SK-N-SH (cell line): ENCODE measurements at regions not wholly inside any gene's neighbourhood (a gene's known extent, or its start where the extent isn't known, plus 50 kb on each side); places are given as distances from the start of the nearest gene placed in this dataset.

Source experiments
- CTCF ChIA-PET: fragments of 300-600, 350-600 bp; formaldehyde crosslinking; extraction: SDS; loops from one replicate; lab custom pipeline; 2021; lab: Yijun Ruan, JAX
- POLR2A ChIA-PET: fragments of 350-600 bp; sonication (Branson Sonifier 250); formaldehyde crosslinking; extraction: SDS; loops from one replicate; lab custom pipeline; 2020; ENCODE audit warnings: antibody characterized with exemption, inconsistent platforms; lab: Yijun Ruan, JAX
- DNase-seq: peaks from one replicate; pipeline ENCODE4 v3.0.0; 2012
- H2AFZ ChIP-seq: fragments of 200-600 bp; sonication (generic); 2 replicates; pipeline ENCODE4 v1.8.1; 2016; ENCODE audit warnings: antibody characterized with exemption, mild to moderate bottlenecking, low read depth
- H3F3A ChIP-seq: fragments of 200-600 bp; sonication (generic); replicated peaks from 2 replicates; pipeline ENCODE3; 2016; ENCODE audit warnings: antibody characterized with exemption, mild to moderate bottlenecking; ENCODE audit not compliant: insufficient read depth
- H3K27ac ChIP-seq, 2 experiments: fragments of 200-500 bp in 1 of 2; fragments of 200-600 bp in 1 of 2; sonication (Bioruptor generic) in 1 of 2; sonication (generic), shearing (Covaris generic) in 1 of 2; 2 replicates each; pipeline versions ENCODE4 v1.5.1 to v1.6.1; 2014 to 2016; ENCODE audit warnings: low read depth in 2 of 2, inconsistent platforms in 1 of 2, low read length in 1 of 2, mild to moderate bottlenecking in 1 of 2, mixed read lengths in 1 of 2
- H3K27me3 ChIP-seq: fragments of 200-600 bp; sonication (generic), shearing (Covaris generic); 2 replicates; pipeline ENCODE4 v1.6.1; 2016; ENCODE audit warnings: mixed run types; ENCODE audit not compliant: insufficient read depth
- H3K36me3 ChIP-seq, 2 experiments: fragments of 200-500 bp in 1 of 2; fragments of 200-600 bp in 1 of 2; sonication (Bioruptor generic) in 1 of 2; sonication (generic) in 1 of 2; replicated peaks in 1 of 2; 2 replicates each; pipeline versions ENCODE3 to v1.5.1; 2014 to 2016; ENCODE audit warnings: low read length in 1 of 2, mild to moderate bottlenecking in 1 of 2; ENCODE audit not compliant: insufficient read depth in 2 of 2, control insufficient read depth in 1 of 2
- H3K4me1 ChIP-seq, 2 experiments: fragments of 200-500 bp in 1 of 2; fragments of 200-600 bp in 1 of 2; sonication (Bioruptor generic) in 1 of 2; sonication (generic), shearing (Covaris generic) in 1 of 2; 2 replicates each; pipeline versions ENCODE4 v1.5.1 to v1.6.1; 2014 to 2016; ENCODE audit warnings: low read depth in 1 of 2, low read length in 1 of 2, mixed run types in 1 of 2; ENCODE audit not compliant: insufficient read depth in 2 of 2, control insufficient read depth in 1 of 2
- H3K4me2 ChIP-seq: fragments of 200-600 bp; sonication (generic), shearing (Covaris generic); 2 replicates; pipeline ENCODE4 v1.6.1; 2017; ENCODE audit warnings: mixed run types
- H3K4me3 ChIP-seq, 2 experiments: fragments of 200-500 bp in 1 of 2; fragments of 200-600 bp in 1 of 2; sonication (Bioruptor generic) in 1 of 2; sonication (generic), shearing (Covaris generic) in 1 of 2; 2 replicates each; pipeline versions ENCODE4 v1.5.1 to v1.8.1; 2014 to 2016; ENCODE audit warnings: low read depth in 2 of 2, inconsistent platforms in 1 of 2, low read length in 1 of 2, mild to moderate bottlenecking in 1 of 2, mixed read lengths in 1 of 2, moderate library complexity in 1 of 2
- H3K79me2 ChIP-seq: fragments of 200-600 bp; sonication (generic); 2 replicates; pipeline ENCODE4 v1.8.1; 2017; ENCODE audit warnings: mild to moderate bottlenecking; ENCODE audit not compliant: insufficient read depth
- H3K9ac ChIP-seq: fragments of 200-600 bp; sonication (generic); 2 replicates; pipeline ENCODE4 v1.6.1; 2017; ENCODE audit warnings: mixed run types
- H3K9me2 ChIP-seq: fragments of 200-600 bp; sonication (generic); 2 replicates; pipeline ENCODE4 v1.6.1; 2017; ENCODE audit warnings: mixed run types
- H3K9me3 ChIP-seq: fragments of 200-600 bp; sonication (generic); 2 replicates; pipeline ENCODE4 v1.6.1; 2017; ENCODE audit warnings: mixed run types, mild to moderate bottlenecking, moderate library complexity
- H4K20me1 ChIP-seq: fragments of 200-600 bp; sonication (generic); 2 replicates; pipeline ENCODE4 v1.6.1; 2017; ENCODE audit warnings: mild to moderate bottlenecking, mixed run types; ENCODE audit not compliant: insufficient read depth
- CHD2 ChIP-seq: fragments of 150-350 bp; IDR thresholded peaks from 2 replicates; pipeline ENCODE4 v1.6.1; 2018; ENCODE audit warnings: low read length; ENCODE audit not compliant: partially characterized antibody
- EP300 ChIP-seq, 2 experiments: IDR thresholded peaks; 2 replicates each; pipeline versions ENCODE4 v1.4.0 to v1.6.1; 2012; ENCODE audit warnings: borderline replicate concordance in 1 of 2, low read depth in 1 of 2, low read length in 1 of 2
- FOSL2 ChIP-seq: IDR thresholded peaks from 2 replicates; pipeline ENCODE4 v1.4.0; 2012; ENCODE audit warnings: low read depth, mild to moderate bottlenecking, moderate library complexity, borderline replicate concordance
- FOXM1 ChIP-seq: IDR thresholded peaks from 2 replicates; pipeline ENCODE4 v1.4.0; 2012; ENCODE audit warnings: low read depth, mild to moderate bottlenecking
- GATA2 ChIP-seq: sonication (generic); formaldehyde crosslinking; IDR thresholded peaks from 2 replicates; pipeline ENCODE4 v1.5.0; 2020; ENCODE audit warnings: mild to moderate bottlenecking, missing genetic modification reagents
- MXI1 ChIP-seq: IDR thresholded peaks from 2 replicates; pipeline ENCODE4 v1.6.1; 2012; ENCODE audit warnings: mild to moderate bottlenecking, low read depth, low read length, improper control_type of control experiment
- SIN3A ChIP-seq: IDR thresholded peaks from 2 replicates; pipeline ENCODE4 v1.6.1; 2012; ENCODE audit warnings: low read depth, mild to moderate bottlenecking, low read length, moderate library complexity, borderline replicate concordance
- TCF12 ChIP-seq: IDR thresholded peaks from 2 replicates; pipeline ENCODE4 v1.4.0; 2012
- USF2 ChIP-seq: fragments of 150-350 bp; IDR thresholded peaks from 2 replicates; pipeline ENCODE4 v1.6.1; 2017; ENCODE audit warnings: antibody characterized with exemption, low read length, low read depth, borderline replicate concordance
- YY1 ChIP-seq: IDR thresholded peaks from 2 replicates; pipeline ENCODE4 v1.4.0; 2012; ENCODE audit warnings: low read depth, mild to moderate bottlenecking
- WGBS: methylation state at CpG from one replicate; pipeline ENCODE4 v1.1.6; 2017; ENCODE audit warnings: low lambda C conversion rate; 5-methylcytosine and 5-hydroxymethylcytosine counted together
- TF ChIP-seq, protein P1 (sequence below): IDR thresholded peaks from 2 replicates; pipeline ENCODE4; 2012

- no peaks in the 10 kb centered on the region for H3K9me2 ChIP-seq
- H3K79me2 ChIP-seq: no peaks in the 10 kb centered on the region
- no peak overlapping the region for H3K4me2 ChIP-seq
- H3K9ac ChIP-seq: no peak overlapping the region
- ChIA-PET CTCF (no interaction called here), POLR2A (no interaction called here)
- TF ChIP-seq YY1 (no peak), FOXM1 (no peak), CHD2 (no peak), TCF12 (no peak), SIN3A (no peak), GATA2 (CRISPR knock-in tag) (no peak), EP300 (IDR thresholded peaks at IDR 0.05; ENCODE audit: borderline replicate concordance in 1 of 2, low read depth in 1 of 2, low read length in 1 of 2) (no peak), USF2 (no peak), MXI1 (no peak)
- TF ChIP-seq, protein P1, sequence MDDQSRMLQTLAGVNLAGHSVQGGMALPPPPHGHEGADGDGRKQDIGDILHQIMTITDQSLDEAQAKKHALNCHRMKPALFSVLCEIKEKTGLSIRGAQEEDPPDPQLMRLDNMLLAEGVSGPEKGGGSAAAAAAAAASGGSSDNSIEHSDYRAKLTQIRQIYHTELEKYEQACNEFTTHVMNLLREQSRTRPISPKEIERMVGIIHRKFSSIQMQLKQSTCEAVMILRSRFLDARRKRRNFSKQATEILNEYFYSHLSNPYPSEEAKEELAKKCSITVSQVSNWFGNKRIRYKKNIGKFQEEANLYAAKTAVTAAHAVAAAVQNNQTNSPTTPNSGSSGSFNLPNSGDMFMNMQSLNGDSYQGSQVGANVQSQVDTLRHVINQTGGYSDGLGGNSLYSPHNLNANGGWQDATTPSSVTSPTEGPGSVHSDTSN: no peak
- H4K20me1 ChIP-seq: no peaks in the 10 kb centered on the region
- no peaks in the 10 kb centered on the region for H3F3A ChIP-seq
- no peak overlapping the region for H3K27ac ChIP-seq
- DNase-seq: peak; percentile 16
- H3K9me3 ChIP-seq: peaks cover 10% of the 10 kb centered on the region; the same call in 1 of the 2 replicates
- no peak overlapping the region for H2AFZ ChIP-seq
- H3K27me3 ChIP-seq: no peaks in the 10 kb centered on the region
- 60% methylated on average over 6 of the region's 6 CpGs for WGBS
- H3K36me3 ChIP-seq: no peaks in the 10 kb centered on the region
- no peaks in the 10 kb centered on the region for H3K4me1 ChIP-seq
- no peak overlapping the region for H3K4me3 ChIP-seq
Observed at GRCh38 chr12:105865886-105866285, 272.9 kb downstream of the NUAK1 start.

DNA sequence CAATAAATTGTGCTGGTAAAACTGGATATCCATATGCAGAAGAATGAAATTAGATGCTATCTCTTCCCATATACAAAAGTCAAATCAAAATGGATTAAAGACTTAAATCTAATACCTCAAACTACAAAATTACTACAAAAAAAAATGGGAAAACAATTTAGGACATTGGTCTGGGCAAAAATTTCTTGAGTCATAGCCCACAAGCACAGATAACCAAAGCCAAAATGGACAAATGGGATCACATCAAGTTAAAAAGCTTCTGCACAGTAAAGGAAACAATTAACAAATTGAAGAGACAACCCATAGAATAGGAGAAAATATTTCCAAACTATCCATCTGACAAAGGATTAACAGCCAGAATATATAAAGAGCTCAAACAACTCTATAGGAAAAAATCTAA, 264.6 kb downstream of the NUAK1 start:
- Histone ChIP-seq H3K9ac (no peak overlapping the region), H3K27me3 (no peaks in the 10 kb centered on the region), H3K4me3 (no peak overlapping the region), H3F3A (no peaks in the 10 kb centered on the region), H3K79me2 (no peaks in the 10 kb centered on the region), H3K4me2 (no peak overlapping the region), H4K20me1 (no peaks in the 10 kb centered on the region), H3K9me2 (0 out of 2 replicates have a peak, but pooled peaks cover 2% of the 10 kb centered on the region), H3K27ac (no peak overlapping the region), H2AFZ (no peak overlapping the region), H3K4me1 (no peaks in the 10 kb centered on the region), H3K9me3 (peaks cover 24% of the 10 kb centered on the region; the same call in 1 of the 2 replicates), H3K36me3 (no peaks in the 10 kb centered on the region)
- ChIA-PET POLR2A (no interaction called here), CTCF (interaction anchor here (0.9 kb wide), 1 partner anchor 9 kb away, joined by 3 read pairs; no protein-coding TSS in a partner anchor)
- TF ChIP-seq TCF12 (peak; percentile 21; the same call in 1 of the 2 replicates), FOSL2 (no peak)
- DNase-seq: no peak
